PC-3 (cell line): ENCODE measurements at regions not wholly inside any gene's neighbourhood (a gene's known extent, or its start where the extent isn't known, plus 50 kb on each side); places are given as distances from the start of the nearest gene placed in this dataset.

ENCODE experiments used
- ATAC-seq: fragments of 200-7000 bp; cut with Tn5 transposase; 2 replicates; pipeline ENCODE4 v1.9.1; 2020; ENCODE audit warnings: mild to moderate bottlenecking, moderate library complexity
- BruUV-seq: library from RNA; stranded (reverse); fragments of 400-500 nt; replicated peaks from 2 replicates; lab custom pipeline; 2021; lab: Mats Ljungman, UMichigan
- CTCF ChIA-PET: fragments of 300-600 bp; sonication (Branson Sonifier 250); formaldehyde crosslinking; loops from one replicate; lab custom pipeline; 2022; ENCODE audit warnings: antibody characterized with exemption; lab: Charles Lee
- POLR2A ChIA-PET: fragments of 300-600 bp; sonication (Branson Sonifier 250); formaldehyde crosslinking; loops from one replicate; lab custom pipeline; 2022; ENCODE audit warnings: antibody characterized with exemption; ENCODE audit not compliant: unreplicated experiment; lab: Charles Lee
- DNase-seq: peaks from one replicate; pipeline ENCODE4 v3.0.0-alpha.2; 2015
- H2AFZ ChIP-seq: fragments of 300-600 bp; sonication (generic); 2 replicates; pipeline ENCODE4 v1.6.0; 2016; ENCODE audit warnings: antibody characterized with exemption, low read length
- H3F3A ChIP-seq: fragments of 300-600 bp; sonication (generic); one replicate; pipeline ENCODE4 v1.6.0; 2017; ENCODE audit warnings: antibody characterized with exemption, low read length, control low read depth, mild to moderate bottlenecking; ENCODE audit not compliant: unreplicated experiment
- H3K27ac ChIP-seq: fragments of 300-600 bp; sonication (generic); 2 replicates; pipeline ENCODE4 v1.5.1; 2016; ENCODE audit warnings: mild to moderate bottlenecking, low read length
- H3K27me3 ChIP-seq: fragments of 300-600 bp; sonication (generic); 2 replicates; pipeline ENCODE4 v1.6.1; 2016; ENCODE audit warnings: low read length, mixed read lengths
- H3K36me3 ChIP-seq: fragments of 300-600 bp; sonication (generic); 2 replicates; pipeline ENCODE4 v1.6.1; 2016; ENCODE audit warnings: low read depth, mixed run types, low read length, mixed read lengths
- H3K4me1 ChIP-seq: fragments of 300-600 bp; sonication (generic); 2 replicates; pipeline ENCODE4 v1.5.1; 2016; ENCODE audit warnings: low read length; ENCODE audit not compliant: insufficient read depth
- H3K4me2 ChIP-seq: fragments of 300-600 bp; sonication (generic); 2 replicates; pipeline ENCODE4 v1.6.0; 2016; ENCODE audit warnings: low read length
- H3K4me3 ChIP-seq: fragments of 300-600 bp; sonication (generic); 2 replicates; pipeline ENCODE4 v1.5.1; 2016; ENCODE audit warnings: mild to moderate bottlenecking, low read length, mixed read lengths
- H3K79me2 ChIP-seq: fragments of 300-600 bp; sonication (generic); 2 replicates; pipeline ENCODE4 v1.6.1; 2017; ENCODE audit warnings: low read length, mixed read lengths
- H3K9ac ChIP-seq: fragments of 300-600 bp; sonication (generic); 2 replicates; pipeline ENCODE4 v1.6.0; 2016; ENCODE audit warnings: mild to moderate bottlenecking, low read length
- H3K9me2 ChIP-seq: fragments of 300-600 bp; sonication (generic); replicated peaks from 2 replicates; pipeline ENCODE4 v1.6.1; 2016; ENCODE audit warnings: mixed run types, low read length, mixed read lengths
- H3K9me3 ChIP-seq: fragments of 300-600 bp; sonication (generic); 2 replicates; pipeline ENCODE4 v1.6.1; 2016; ENCODE audit warnings: low read length, mixed read lengths
- H4K20me1 ChIP-seq: fragments of 300-600 bp; sonication (generic); 2 replicates; pipeline ENCODE4 v1.6.1; 2016; ENCODE audit warnings: low read length, mixed read lengths
- EZH2 ChIP-seq: fragments of 300-600 bp; sonication (generic); IDR thresholded peaks from one replicate; pipeline ENCODE4 v1.6.1; 2017; ENCODE audit warnings: antibody characterized with exemption, mild to moderate bottlenecking, low read length; ENCODE audit not compliant: unreplicated experiment
- EZH2phosphoT487 ChIP-seq: fragments of 300-600 bp; sonication (generic); IDR thresholded peaks from 2 replicates; pipeline ENCODE4 v1.6.1; 2018; ENCODE audit warnings: mild to moderate bottlenecking, antibody characterized with exemption, low read length, borderline replicate concordance
- intact Hi-C: fragments of 100-400 bp; cut with micrococcal nuclease; formaldehyde crosslinking; loops from 2 replicates; pipeline ENCODE4 v1.9.0; 2023
- TF ChIP-seq, protein P1 (sequence below): fragments of 300-600 bp; sonication (generic); conservative IDR thresholded peaks from 2 replicates; pipeline ENCODE4 v1.5.1; 2017; ENCODE audit warnings: antibody characterized with exemption, low read depth, mild to moderate bottlenecking, low read length

DNA sequence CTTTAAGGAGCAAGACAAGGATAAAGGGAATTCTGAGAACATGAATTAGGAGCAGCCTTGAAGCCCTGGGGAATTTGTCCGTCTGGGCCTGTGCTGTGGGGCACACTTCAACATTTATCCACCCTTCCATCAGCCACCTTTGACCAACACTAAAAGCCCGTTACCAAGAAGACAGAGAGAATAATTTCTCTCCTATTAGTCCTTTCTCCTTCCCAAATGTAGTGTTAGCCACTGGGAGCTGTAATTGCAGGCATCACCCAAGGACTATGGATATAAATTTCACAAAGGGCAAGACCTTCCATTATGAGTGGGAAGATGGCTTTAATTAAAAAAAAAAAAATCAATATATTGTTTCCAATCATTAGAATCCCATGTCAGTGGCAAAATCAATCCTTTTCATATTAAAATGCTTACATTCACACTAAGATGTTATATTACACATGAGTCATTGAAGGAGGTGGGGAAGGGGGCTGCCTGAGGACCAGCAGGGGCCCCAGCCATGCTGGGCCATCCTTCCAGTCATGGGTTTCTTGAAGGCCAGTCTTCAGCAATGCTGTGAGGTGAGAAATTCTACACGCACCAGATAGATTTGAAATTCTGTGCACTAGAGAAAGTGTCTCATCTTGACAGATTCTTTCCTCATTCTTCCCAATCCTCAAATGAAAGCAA lies 292.5 kb upstream of the NRP1 start:
- POLR2A ChIA-PET = no interaction called here
- Histone ChIP-seq H3K4me1 (no peaks in the 10 kb centered on the region), H3K27me3 (no peaks in the 10 kb centered on the region), H3K9me2 (peaks cover 10% of the 10 kb centered on the region; the same call in 1 of the 2 replicates), H3K9ac (no peak overlapping the region), H3K9me3 (no peaks in the 10 kb centered on the region), H3K36me3 (no peaks in the 10 kb centered on the region), H4K20me1 (no peaks in the 10 kb centered on the region), H3K4me2 (no peak overlapping the region), H2AFZ (no peak overlapping the region), H3F3A (no peaks in the 10 kb centered on the region), H3K79me2 (no peaks in the 10 kb centered on the region), H3K27ac (no peak overlapping the region), H3K4me3 (no peak overlapping the region)
- intact Hi-C loops = no loop called here
- ATAC-seq (no peak), DNase-seq (no peak)
- no TSS peak for BruUV-seq
- CTCF ChIA-PET = no interaction called here
- TF ChIP-seq EZH2 (no peak), EZH2phosphoT487 (no peak)
- TF ChIP-seq, protein P1, sequence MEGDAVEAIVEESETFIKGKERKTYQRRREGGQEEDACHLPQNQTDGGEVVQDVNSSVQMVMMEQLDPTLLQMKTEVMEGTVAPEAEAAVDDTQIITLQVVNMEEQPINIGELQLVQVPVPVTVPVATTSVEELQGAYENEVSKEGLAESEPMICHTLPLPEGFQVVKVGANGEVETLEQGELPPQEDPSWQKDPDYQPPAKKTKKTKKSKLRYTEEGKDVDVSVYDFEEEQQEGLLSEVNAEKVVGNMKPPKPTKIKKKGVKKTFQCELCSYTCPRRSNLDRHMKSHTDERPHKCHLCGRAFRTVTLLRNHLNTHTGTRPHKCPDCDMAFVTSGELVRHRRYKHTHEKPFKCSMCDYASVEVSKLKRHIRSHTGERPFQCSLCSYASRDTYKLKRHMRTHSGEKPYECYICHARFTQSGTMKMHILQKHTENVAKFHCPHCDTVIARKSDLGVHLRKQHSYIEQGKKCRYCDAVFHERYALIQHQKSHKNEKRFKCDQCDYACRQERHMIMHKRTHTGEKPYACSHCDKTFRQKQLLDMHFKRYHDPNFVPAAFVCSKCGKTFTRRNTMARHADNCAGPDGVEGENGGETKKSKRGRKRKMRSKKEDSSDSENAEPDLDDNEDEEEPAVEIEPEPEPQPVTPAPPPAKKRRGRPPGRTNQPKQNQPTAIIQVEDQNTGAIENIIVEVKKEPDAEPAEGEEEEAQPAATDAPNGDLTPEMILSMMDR = no peak

DNA sequence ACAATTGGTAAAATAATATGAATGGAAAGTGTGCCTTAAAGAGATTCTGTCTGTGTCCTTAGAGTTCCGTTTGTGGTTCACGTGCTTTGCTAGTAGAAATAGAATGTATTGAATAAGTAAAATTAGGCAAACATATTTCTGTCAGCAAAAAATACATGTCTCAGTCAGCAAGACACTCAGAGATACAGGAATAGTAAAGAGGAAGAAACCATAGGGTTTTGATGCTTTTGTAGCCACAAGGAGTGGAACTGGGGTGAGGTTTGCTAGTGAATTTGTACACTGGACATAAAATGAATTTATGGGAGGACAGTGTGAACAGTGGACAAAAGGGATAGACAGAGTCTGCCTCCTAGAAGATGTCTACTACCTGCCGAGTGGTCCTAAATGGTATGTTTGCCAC lies 289.2 kb upstream of the NRP1 start:
- Histone ChIP-seq H3F3A (no peaks in the 10 kb centered on the region), H3K9me2 (peaks cover 10% of the 10 kb centered on the region; the same call in 1 of the 2 replicates), H3K4me1 (no peaks in the 10 kb centered on the region), H3K27me3 (no peaks in the 10 kb centered on the region), H3K36me3 (no peaks in the 10 kb centered on the region), H3K4me2 (no peak overlapping the region), H3K9me3 (no peaks in the 10 kb centered on the region), H4K20me1 (no peaks in the 10 kb centered on the region), H3K4me3 (no peak overlapping the region), H3K27ac (no peak overlapping the region), H3K9ac (no peak overlapping the region), H2AFZ (no peak overlapping the region), H3K79me2 (no peaks in the 10 kb centered on the region)
- CTCF ChIA-PET = no interaction called here
- BruUV-seq = no TSS peak
- no peak for ATAC-seq
- TF ChIP-seq EZH2 (no peak), EZH2phosphoT487 (no peak)
- TF ChIP-seq, protein P1 = no peak
- intact Hi-C loops = no loop called here
- DNase-seq = no peak
- POLR2A ChIA-PET = no interaction called here

DNA sequence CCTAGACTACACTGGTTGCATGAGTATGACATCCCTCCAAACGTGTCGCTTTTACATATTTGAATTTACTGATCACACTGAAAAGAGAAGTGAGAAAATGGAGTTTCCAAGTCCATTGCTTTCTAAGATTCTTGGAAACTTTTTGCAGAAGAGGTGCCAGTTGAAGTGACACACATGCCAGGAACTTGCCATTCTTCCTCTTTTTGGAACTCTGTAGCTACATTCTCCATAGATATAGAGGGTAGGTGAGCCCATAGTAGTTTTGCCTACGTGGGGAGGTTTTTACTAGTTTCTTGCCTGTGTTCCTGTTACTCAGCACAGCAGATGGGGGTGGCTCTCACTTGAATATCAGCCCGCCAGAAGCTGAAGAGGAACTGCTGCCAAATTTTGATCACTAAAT lies 286.6 kb upstream of the NRP1 start:
- no peaks in the 10 kb centered on the region for H3K79me2 ChIP-seq
- H3K4me2 ChIP-seq = no peak overlapping the region
- no peaks in the 10 kb centered on the region for H3K4me1 ChIP-seq
- H2AFZ ChIP-seq = no peak overlapping the region
- CTCF ChIA-PET = interaction anchor here (0.6 kb wide), 1 partner anchor 1266 kb away, joined by 7 read pairs; no protein-coding TSS in a partner anchor
- peaks cover 8% of the 10 kb centered on the region; the same call in 1 of the 2 replicates for H3K9me2 ChIP-seq
- no TSS peak for BruUV-seq
- DNase-seq = no peak
- no peak overlapping the region for H3K4me3 ChIP-seq
- H3K27me3 ChIP-seq = no peaks in the 10 kb centered on the region
- H3F3A ChIP-seq = no peaks in the 10 kb centered on the region
- no peak overlapping the region for H3K27ac ChIP-seq
- TF ChIP-seq EZH2 (no peak), EZH2phosphoT487 (no peak)
- TF ChIP-seq, protein P1 = no peak
- H3K9me3 ChIP-seq = no peaks in the 10 kb centered on the region
- no peak overlapping the region for H3K9ac ChIP-seq
- intact Hi-C loops = no loop called here
- POLR2A ChIA-PET = interaction anchor here (0.6 kb wide), 1 partner anchor 1111 kb away, joined by 5 read pairs; no protein-coding TSS in a partner anchor
- H4K20me1 ChIP-seq = no peaks in the 10 kb centered on the region
- no peaks in the 10 kb centered on the region for H3K36me3 ChIP-seq
- ATAC-seq = no peak
